ENCODE measurements at regions not wholly inside any gene's neighbourhood (a gene's known extent, or its start where the extent isn't known, plus 50 kb on each side); places are given as distances from the start of the nearest gene placed in this dataset.

- TF ChIP-seq CTCF (optimal IDR thresholded peaks at IDR 0.05 in 1 of 3, IDR thresholded peaks at IDR 0.05 in 1 of 3, conservative IDR thresholded peaks at IDR 0.05 in 1 of 3; ENCODE audit: extremely low read depth in 1 of 3, insufficient read depth in 2 of 3, low read length in 3 of 3), result no peak
- no peak for TF ChIP-seq EZH2 (IDR thresholded peaks at IDR 0.05; ENCODE audit: low read length)
Observed at GRCh38 chr2:16958266-16958665, 292.6 kb upstream of the CYRIA start.
